PC-3 (cell line): ENCODE measurements at regions not wholly inside any gene's neighbourhood (a gene's known extent, or its start where the extent isn't known, plus 50 kb on each side); places are given as distances from the start of the nearest gene placed in this dataset.

Source experiments
- ATAC-seq: fragments of 200-7000 bp; cut with Tn5 transposase; 2 replicates; pipeline ENCODE4 v1.9.1; 2020; ENCODE audit warnings: mild to moderate bottlenecking, moderate library complexity
- BruUV-seq: library from RNA; stranded (reverse); fragments of 400-500 nt; replicated peaks from 2 replicates; lab custom pipeline; 2021; lab: Mats Ljungman, UMichigan
- CTCF ChIA-PET: fragments of 300-600 bp; sonication (Branson Sonifier 250); formaldehyde crosslinking; loops from one replicate; lab custom pipeline; 2022; ENCODE audit warnings: antibody characterized with exemption; lab: Charles Lee
- POLR2A ChIA-PET: fragments of 300-600 bp; sonication (Branson Sonifier 250); formaldehyde crosslinking; loops from one replicate; lab custom pipeline; 2022; ENCODE audit warnings: antibody characterized with exemption; ENCODE audit not compliant: unreplicated experiment; lab: Charles Lee
- DNase-seq: peaks from one replicate; pipeline ENCODE4 v3.0.0-alpha.2; 2015
- H2AFZ ChIP-seq: fragments of 300-600 bp; sonication (generic); 2 replicates; pipeline ENCODE4 v1.6.0; 2016; ENCODE audit warnings: antibody characterized with exemption, low read length
- H3F3A ChIP-seq: fragments of 300-600 bp; sonication (generic); one replicate; pipeline ENCODE4 v1.6.0; 2017; ENCODE audit warnings: antibody characterized with exemption, low read length, control low read depth, mild to moderate bottlenecking; ENCODE audit not compliant: unreplicated experiment
- H3K27ac ChIP-seq: fragments of 300-600 bp; sonication (generic); 2 replicates; pipeline ENCODE4 v1.5.1; 2016; ENCODE audit warnings: mild to moderate bottlenecking, low read length
- H3K27me3 ChIP-seq: fragments of 300-600 bp; sonication (generic); 2 replicates; pipeline ENCODE4 v1.6.1; 2016; ENCODE audit warnings: low read length, mixed read lengths
- H3K36me3 ChIP-seq: fragments of 300-600 bp; sonication (generic); 2 replicates; pipeline ENCODE4 v1.6.1; 2016; ENCODE audit warnings: low read depth, mixed run types, low read length, mixed read lengths
- H3K4me1 ChIP-seq: fragments of 300-600 bp; sonication (generic); 2 replicates; pipeline ENCODE4 v1.5.1; 2016; ENCODE audit warnings: low read length; ENCODE audit not compliant: insufficient read depth
- H3K4me2 ChIP-seq: fragments of 300-600 bp; sonication (generic); 2 replicates; pipeline ENCODE4 v1.6.0; 2016; ENCODE audit warnings: low read length
- H3K4me3 ChIP-seq: fragments of 300-600 bp; sonication (generic); 2 replicates; pipeline ENCODE4 v1.5.1; 2016; ENCODE audit warnings: mild to moderate bottlenecking, low read length, mixed read lengths
- H3K79me2 ChIP-seq: fragments of 300-600 bp; sonication (generic); 2 replicates; pipeline ENCODE4 v1.6.1; 2017; ENCODE audit warnings: low read length, mixed read lengths
- H3K9ac ChIP-seq: fragments of 300-600 bp; sonication (generic); 2 replicates; pipeline ENCODE4 v1.6.0; 2016; ENCODE audit warnings: mild to moderate bottlenecking, low read length
- H3K9me2 ChIP-seq: fragments of 300-600 bp; sonication (generic); replicated peaks from 2 replicates; pipeline ENCODE4 v1.6.1; 2016; ENCODE audit warnings: mixed run types, low read length, mixed read lengths
- H3K9me3 ChIP-seq: fragments of 300-600 bp; sonication (generic); 2 replicates; pipeline ENCODE4 v1.6.1; 2016; ENCODE audit warnings: low read length, mixed read lengths
- H4K20me1 ChIP-seq: fragments of 300-600 bp; sonication (generic); 2 replicates; pipeline ENCODE4 v1.6.1; 2016; ENCODE audit warnings: low read length, mixed read lengths
- EZH2 ChIP-seq: fragments of 300-600 bp; sonication (generic); IDR thresholded peaks from one replicate; pipeline ENCODE4 v1.6.1; 2017; ENCODE audit warnings: antibody characterized with exemption, mild to moderate bottlenecking, low read length; ENCODE audit not compliant: unreplicated experiment
- EZH2phosphoT487 ChIP-seq: fragments of 300-600 bp; sonication (generic); IDR thresholded peaks from 2 replicates; pipeline ENCODE4 v1.6.1; 2018; ENCODE audit warnings: mild to moderate bottlenecking, antibody characterized with exemption, low read length, borderline replicate concordance
- intact Hi-C: fragments of 100-400 bp; cut with micrococcal nuclease; formaldehyde crosslinking; loops from 2 replicates; pipeline ENCODE4 v1.9.0; 2023
- TF ChIP-seq, protein P1 (sequence below): fragments of 300-600 bp; sonication (generic); conservative IDR thresholded peaks from 2 replicates; pipeline ENCODE4 v1.5.1; 2017; ENCODE audit warnings: antibody characterized with exemption, low read depth, mild to moderate bottlenecking, low read length

DNA sequence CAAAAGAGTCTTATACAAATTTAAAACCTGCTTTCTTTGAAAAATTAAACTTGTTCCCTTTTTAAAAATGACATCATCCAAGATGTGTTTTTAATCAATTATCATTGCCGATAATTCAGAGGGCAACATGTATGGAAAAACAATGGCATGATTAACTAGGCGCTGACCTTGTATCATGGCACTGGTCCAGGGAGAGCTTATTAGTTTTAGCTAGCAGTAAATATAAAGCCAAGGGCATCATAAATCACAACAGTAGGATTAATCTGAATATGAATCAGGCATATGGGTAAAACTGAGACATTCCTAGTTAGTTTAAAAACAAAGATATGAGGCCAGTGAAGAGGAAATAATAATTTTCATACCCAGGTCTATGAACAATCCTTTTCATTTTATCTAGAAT, 374.0 kb downstream of the HDGFL1 start:
- DNase-seq (no peak), ATAC-seq (no peak)

DNA sequence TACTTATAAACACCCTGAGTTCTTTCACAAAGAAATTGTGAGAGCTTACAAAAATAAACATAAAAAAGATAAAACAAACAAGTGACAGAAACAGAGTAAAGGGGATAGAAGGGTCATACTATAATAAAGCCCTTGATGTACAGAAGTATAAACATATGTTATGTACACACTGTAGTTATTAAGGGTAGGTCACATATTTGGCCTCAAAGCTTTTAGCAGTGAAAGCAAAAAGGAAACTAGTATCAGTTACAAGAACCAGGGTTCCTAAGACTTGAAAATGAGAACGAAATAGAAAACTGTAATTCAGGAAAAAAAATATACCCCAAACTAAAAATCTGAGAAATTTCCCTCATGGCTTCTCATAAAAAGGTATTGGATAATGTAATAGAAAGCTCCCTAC, 380.6 kb downstream of the HDGFL1 start:
- Histone ChIP-seq H3K79me2 (no peaks in the 10 kb centered on the region), H3F3A (no peaks in the 10 kb centered on the region), H3K27me3 (no peaks in the 10 kb centered on the region), H3K27ac (no peak overlapping the region), H3K4me3 (no peak overlapping the region), H3K9me2 (no peaks in the 10 kb centered on the region), H2AFZ (no peak overlapping the region), H3K9ac (no peak overlapping the region), H3K4me1 (no peaks in the 10 kb centered on the region; the same call in 1 of the 2 replicates), H4K20me1 (no peaks in the 10 kb centered on the region), H3K36me3 (no peaks in the 10 kb centered on the region), H3K4me2 (no peak overlapping the region), H3K9me3 (no peaks in the 10 kb centered on the region)
- CTCF ChIA-PET, result no interaction called here
- TF ChIP-seq, protein P1, sequence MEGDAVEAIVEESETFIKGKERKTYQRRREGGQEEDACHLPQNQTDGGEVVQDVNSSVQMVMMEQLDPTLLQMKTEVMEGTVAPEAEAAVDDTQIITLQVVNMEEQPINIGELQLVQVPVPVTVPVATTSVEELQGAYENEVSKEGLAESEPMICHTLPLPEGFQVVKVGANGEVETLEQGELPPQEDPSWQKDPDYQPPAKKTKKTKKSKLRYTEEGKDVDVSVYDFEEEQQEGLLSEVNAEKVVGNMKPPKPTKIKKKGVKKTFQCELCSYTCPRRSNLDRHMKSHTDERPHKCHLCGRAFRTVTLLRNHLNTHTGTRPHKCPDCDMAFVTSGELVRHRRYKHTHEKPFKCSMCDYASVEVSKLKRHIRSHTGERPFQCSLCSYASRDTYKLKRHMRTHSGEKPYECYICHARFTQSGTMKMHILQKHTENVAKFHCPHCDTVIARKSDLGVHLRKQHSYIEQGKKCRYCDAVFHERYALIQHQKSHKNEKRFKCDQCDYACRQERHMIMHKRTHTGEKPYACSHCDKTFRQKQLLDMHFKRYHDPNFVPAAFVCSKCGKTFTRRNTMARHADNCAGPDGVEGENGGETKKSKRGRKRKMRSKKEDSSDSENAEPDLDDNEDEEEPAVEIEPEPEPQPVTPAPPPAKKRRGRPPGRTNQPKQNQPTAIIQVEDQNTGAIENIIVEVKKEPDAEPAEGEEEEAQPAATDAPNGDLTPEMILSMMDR, result no peak
- TF ChIP-seq EZH2 (no peak), EZH2phosphoT487 (no peak)
- BruUV-seq, result no TSS peak
- DNase-seq (no peak), ATAC-seq (no peak)
- POLR2A ChIA-PET, result no interaction called here
- intact Hi-C loops, result loop anchor here (10.0 kb wide), 1 partner anchor 225 kb away; no protein-coding TSS in a partner anchor

More for the DNA sequence above, 374.0 kb downstream of the HDGFL1 start:
- no peaks in the 10 kb centered on the region for H3K79me2 ChIP-seq
- H2AFZ ChIP-seq, result no peak overlapping the region
- H3K9me2 ChIP-seq, result no peaks in the 10 kb centered on the region
- no peak for TF ChIP-seq EZH2
- TF ChIP-seq, protein P1, result no peak
- TF ChIP-seq EZH2phosphoT487, result no peak
- no peak overlapping the region for H3K4me3 ChIP-seq
- no peaks in the 10 kb centered on the region for H3K4me1 ChIP-seq
- no peaks in the 10 kb centered on the region for H3K27me3 ChIP-seq
- no TSS peak for BruUV-seq
- H3K27ac ChIP-seq, result no peak overlapping the region
- CTCF ChIA-PET, result no interaction called here
- H4K20me1 ChIP-seq, result no peaks in the 10 kb centered on the region
- no peak overlapping the region for H3K9ac ChIP-seq
- H3K9me3 ChIP-seq, result no peaks in the 10 kb centered on the region
- intact Hi-C loops, result no loop called here
- no peak overlapping the region for H3K4me2 ChIP-seq
- POLR2A ChIA-PET, result no interaction called here
- no peaks in the 10 kb centered on the region for H3K36me3 ChIP-seq
- H3F3A ChIP-seq, result no peaks in the 10 kb centered on the region

DNA sequence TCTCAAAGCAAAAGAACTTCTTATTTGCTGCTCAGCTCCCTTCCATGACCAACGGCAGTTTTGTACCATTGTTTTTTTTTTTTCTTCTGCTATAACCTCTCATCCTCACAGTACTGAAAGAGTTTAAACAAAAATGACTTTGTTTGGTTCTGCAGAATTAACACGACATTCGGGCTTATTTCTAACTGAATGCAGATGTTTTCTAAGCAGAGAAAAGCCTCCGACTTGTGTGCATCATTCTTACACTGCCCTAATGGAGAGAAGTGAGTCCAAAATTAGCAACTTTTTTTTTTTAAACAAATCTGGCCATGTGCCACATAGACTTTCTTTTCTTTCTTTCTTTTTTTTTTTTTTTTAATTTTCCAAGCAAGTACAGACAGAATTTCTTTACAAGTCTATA, 382.7 kb downstream of the HDGFL1 start:
- ATAC-seq, result no peak
- CTCF ChIA-PET, result no interaction called here
- POLR2A ChIA-PET, result no interaction called here

More for the DNA sequence above, 382.7 kb downstream of the HDGFL1 start:
- Histone ChIP-seq H4K20me1 (no peaks in the 10 kb centered on the region), H3K4me1 (no peaks in the 10 kb centered on the region; the same call in 1 of the 2 replicates), H3K9me2 (no peaks in the 10 kb centered on the region), H3K27me3 (no peaks in the 10 kb centered on the region), H3K4me2 (no peak overlapping the region), H3K27ac (no peak overlapping the region), H3K9ac (no peak overlapping the region), H3K9me3 (no peaks in the 10 kb centered on the region), H3K79me2 (no peaks in the 10 kb centered on the region), H3K4me3 (no peak overlapping the region), H3K36me3 (no peaks in the 10 kb centered on the region), H3F3A (no peaks in the 10 kb centered on the region), H2AFZ (no peak overlapping the region)
- DNase-seq, result no peak
- TF ChIP-seq EZH2, result no peak
- TF ChIP-seq, protein P1, result no peak
- no peak for TF ChIP-seq EZH2phosphoT487
- BruUV-seq, result no TSS peak
- intact Hi-C loops, result loop anchor here (10.0 kb wide), 1 partner anchor 223 kb away; no protein-coding TSS in a partner anchor
